ENCODE measurements at regions not wholly inside any gene's neighbourhood (a gene's known extent, or its start where the extent isn't known, plus 50 kb on each side); places are given as distances from the start of the nearest gene placed in this dataset.

GRCh38 chr4:81913427-81913879 is 441.7 kb upstream of the RASGEF1B start:
- WGBS, 5 donors = 23 to 28% (median 25%) methylated on average over 12 of the region's 12 CpGs
- no peaks in the 10 kb centered on the region for H3K4me1 ChIP-seq
- H3K27me3 ChIP-seq = no peaks in the 10 kb centered on the region
- no peak for TF ChIP-seq EP300 (IDR thresholded peaks at IDR 0.05)
- TF ChIP-seq, protein P1, sequence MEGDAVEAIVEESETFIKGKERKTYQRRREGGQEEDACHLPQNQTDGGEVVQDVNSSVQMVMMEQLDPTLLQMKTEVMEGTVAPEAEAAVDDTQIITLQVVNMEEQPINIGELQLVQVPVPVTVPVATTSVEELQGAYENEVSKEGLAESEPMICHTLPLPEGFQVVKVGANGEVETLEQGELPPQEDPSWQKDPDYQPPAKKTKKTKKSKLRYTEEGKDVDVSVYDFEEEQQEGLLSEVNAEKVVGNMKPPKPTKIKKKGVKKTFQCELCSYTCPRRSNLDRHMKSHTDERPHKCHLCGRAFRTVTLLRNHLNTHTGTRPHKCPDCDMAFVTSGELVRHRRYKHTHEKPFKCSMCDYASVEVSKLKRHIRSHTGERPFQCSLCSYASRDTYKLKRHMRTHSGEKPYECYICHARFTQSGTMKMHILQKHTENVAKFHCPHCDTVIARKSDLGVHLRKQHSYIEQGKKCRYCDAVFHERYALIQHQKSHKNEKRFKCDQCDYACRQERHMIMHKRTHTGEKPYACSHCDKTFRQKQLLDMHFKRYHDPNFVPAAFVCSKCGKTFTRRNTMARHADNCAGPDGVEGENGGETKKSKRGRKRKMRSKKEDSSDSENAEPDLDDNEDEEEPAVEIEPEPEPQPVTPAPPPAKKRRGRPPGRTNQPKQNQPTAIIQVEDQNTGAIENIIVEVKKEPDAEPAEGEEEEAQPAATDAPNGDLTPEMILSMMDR (IDR thresholded peaks at IDR 0.05) = peak in 5 of 7 experiments; percentile 5 to 42 (median 22)
- H3K9me3 ChIP-seq = no peaks in the 10 kb centered on the region
- intact Hi-C loops (cut with DNase I; ENCODE audit: low total_unique reads) = no loop called here
- H3K27ac ChIP-seq = no peak overlapping the region
- peak; percentile 45 to 80 for DNase-seq
- no peaks in the 10 kb centered on the region for H3K36me3 ChIP-seq
- H3K4me3 ChIP-seq = no peak overlapping the region

GRCh38 chr4:81912376-81913030 is 440.8 kb upstream of the RASGEF1B start:
- no peak for TF ChIP-seq EP300 (IDR thresholded peaks at IDR 0.05)
- TF ChIP-seq POLR2A (IDR thresholded peaks at IDR 0.05) = no peak
- no peak for TF ChIP-seq POLR2AphosphoS5 (IDR thresholded peaks at IDR 0.05)
- TF ChIP-seq, protein P1 (IDR thresholded peaks at IDR 0.05) = no peak
- no peak overlapping the region for H3K27ac ChIP-seq
- no peak for DNase-seq
- H3K27me3 ChIP-seq = no peaks in the 10 kb centered on the region
- H3K36me3 ChIP-seq = no peaks in the 10 kb centered on the region
- no peak overlapping the region for H3K4me3 ChIP-seq
- H3K4me1 ChIP-seq = no peaks in the 10 kb centered on the region
- intact Hi-C loops (cut with DNase I; ENCODE audit: low total_unique reads) = no loop called here
- WGBS, 5 donors = 18 to 35% (median 30%) methylated on average over 1 of the region's 1 CpG
- H3K9me3 ChIP-seq = no peaks in the 10 kb centered on the region

GRCh38 chr4:81906905-81907304 is 435.2 kb upstream of the RASGEF1B start:
- TF ChIP-seq EP300 (IDR thresholded peaks at IDR 0.05) (no peak), POLR2AphosphoS5 (IDR thresholded peaks at IDR 0.05) (no peak), POLR2A (IDR thresholded peaks at IDR 0.05) (no peak)
- TF ChIP-seq, protein P1 (IDR thresholded peaks at IDR 0.05) = no peak
- Histone ChIP-seq H3K27me3 (no peaks in the 10 kb centered on the region), H3K4me3 (no peak overlapping the region), H3K4me1 (no peaks in the 10 kb centered on the region), H3K36me3 (no peaks in the 10 kb centered on the region), H3K9me3 (no peaks in the 10 kb centered on the region), H3K27ac (no peak overlapping the region)
- DNase-seq = no peak
- 89 to 93% (median 89%) methylated on average over 1 of the region's 1 CpG for WGBS, 5 donors
- intact Hi-C loops (cut with DNase I; ENCODE audit: low total_unique reads) = no loop called here

GRCh38 chr4:81905971-81906370 is 434.3 kb upstream of the RASGEF1B start:
- WGBS, 5 donors = 25 to 64% (median 35%) methylated on average over 2 of the region's 2 CpGs
- intact Hi-C loops (cut with DNase I; ENCODE audit: low total_unique reads) = no loop called here
- peak in 1 of 2 donors; percentile 43 for DNase-seq
- no peak overlapping the region for H3K27ac ChIP-seq
- no peaks in the 10 kb centered on the region for H3K27me3 ChIP-seq
- no peak overlapping the region for H3K4me3 ChIP-seq
- H3K36me3 ChIP-seq = no peaks in the 10 kb centered on the region
- no peaks in the 10 kb centered on the region for H3K4me1 ChIP-seq
- H3K9me3 ChIP-seq = no peaks in the 10 kb centered on the region
- TF ChIP-seq, protein P1 (IDR thresholded peaks at IDR 0.05) = no peak
- TF ChIP-seq POLR2A (IDR thresholded peaks at IDR 0.05) (no peak), POLR2AphosphoS5 (IDR thresholded peaks at IDR 0.05) (no peak), EP300 (IDR thresholded peaks at IDR 0.05) (no peak)
